HEK293 (cell line): ENCODE measurements at regions not wholly inside any gene's neighbourhood (a gene's known extent, or its start where the extent isn't known, plus 50 kb on each side); places are given as distances from the start of the nearest gene placed in this dataset.

ENCODE experiments used
- BCL11A ChIP-seq: fragments of 450-650 bp; formaldehyde crosslinking; IDR thresholded peaks from 2 replicates; pipeline ENCODE4 v1.5.1; 2016; ENCODE audit warnings: low read depth, missing biosample characterization, missing genetic modification characterization
- CTCF ChIP-seq: fragments of 450-650 bp; formaldehyde crosslinking; IDR thresholded peaks from 2 replicates; pipeline ENCODE4 v1.5.1; 2016; ENCODE audit warnings: missing biosample characterization, missing genetic modification characterization
- PATZ1 ChIP-seq: fragments of 450-650 bp; formaldehyde crosslinking; IDR thresholded peaks from 2 replicates; pipeline ENCODE4 v1.5.1; 2016; ENCODE audit warnings: missing biosample characterization, missing genetic modification characterization
- PRDM1 ChIP-seq: fragments of 450-650 bp; formaldehyde crosslinking; IDR thresholded peaks from 2 replicates; pipeline ENCODE4; 2016; ENCODE audit warnings: missing biosample characterization, missing genetic modification characterization
- YY1 ChIP-seq: fragments of 450-650 bp; formaldehyde crosslinking; IDR thresholded peaks from 2 replicates; pipeline ENCODE4 v1.5.1; 2018; ENCODE audit warnings: missing biosample characterization, missing genetic modification characterization
- ZFP37 ChIP-seq: fragments of 450-650 bp; formaldehyde crosslinking; IDR thresholded peaks from 2 replicates; pipeline ENCODE4 v1.5.1; 2016; ENCODE audit warnings: missing biosample characterization, missing genetic modification characterization
- ZNF121 ChIP-seq: fragments of 450-650 bp; formaldehyde crosslinking; IDR thresholded peaks from 2 replicates; pipeline ENCODE4 v1.5.1; 2016; ENCODE audit warnings: missing biosample characterization, missing genetic modification characterization
- ZNF350 ChIP-seq: fragments of 450-650 bp; formaldehyde crosslinking; IDR thresholded peaks from 2 replicates; pipeline ENCODE4 v1.5.0; 2017; ENCODE audit warnings: missing biosample characterization, mild to moderate bottlenecking, missing genetic modification characterization
- ZNF571 ChIP-seq: fragments of 450-650 bp; formaldehyde crosslinking; IDR thresholded peaks from 2 replicates; pipeline ENCODE4 v1.5.0; 2017; ENCODE audit warnings: missing biosample characterization, missing genetic modification characterization
- TF ChIP-seq, protein P1 (sequence below): IDR thresholded peaks from 2 replicates; pipeline ENCODE4 v1.6.1; 2011; ENCODE audit warnings: mild to moderate bottlenecking, low read depth, low read length, borderline replicate concordance
- TF ChIP-seq, protein P2 (sequence below): fragments of 450-650 bp; IDR thresholded peaks from 2 replicates; pipeline ENCODE4 v1.5.1; 2018; ENCODE audit warnings: missing biosample characterization, missing genetic modification characterization
- TF ChIP-seq, protein P3 (sequence below): fragments of 450-650 bp; formaldehyde crosslinking; IDR thresholded peaks from 2 replicates; pipeline ENCODE4 v1.5.1; 2016; ENCODE audit warnings: missing biosample characterization, missing genetic modification characterization

DNA sequence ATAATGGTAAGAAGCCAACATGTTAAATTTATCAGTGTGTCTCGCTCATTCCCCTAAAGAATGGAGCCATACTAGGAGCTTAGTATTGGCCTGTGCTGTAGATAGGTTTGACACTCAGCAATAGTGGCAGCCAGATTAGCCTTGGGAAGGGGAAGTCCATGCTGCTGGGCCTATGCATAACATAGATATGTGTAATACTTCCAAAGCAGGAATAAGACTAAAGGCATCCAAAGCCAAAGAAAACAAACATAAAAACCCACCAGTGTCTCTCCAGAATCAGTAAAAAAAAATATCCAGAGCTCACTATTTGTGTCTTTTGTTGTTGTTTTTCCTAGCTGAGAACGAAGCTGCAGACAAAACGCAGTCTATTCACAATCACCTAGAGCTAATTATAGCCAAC, 104.2 kb upstream of the STXBP5 start:
- TF ChIP-seq ZNF350 (tag by site-specific recombination) (no peak), CTCF (tag by site-specific recombination) (no peak), ZFP37 (no peak), PATZ1 (tag by site-specific recombination) (no peak), BCL11A (tag by site-specific recombination) (no peak), PRDM1 (no peak), YY1 (tag by site-specific recombination) (no peak), ZNF121 (no peak), ZNF571 (tag by site-specific recombination) (no peak)
- TF ChIP-seq, protein P1, sequence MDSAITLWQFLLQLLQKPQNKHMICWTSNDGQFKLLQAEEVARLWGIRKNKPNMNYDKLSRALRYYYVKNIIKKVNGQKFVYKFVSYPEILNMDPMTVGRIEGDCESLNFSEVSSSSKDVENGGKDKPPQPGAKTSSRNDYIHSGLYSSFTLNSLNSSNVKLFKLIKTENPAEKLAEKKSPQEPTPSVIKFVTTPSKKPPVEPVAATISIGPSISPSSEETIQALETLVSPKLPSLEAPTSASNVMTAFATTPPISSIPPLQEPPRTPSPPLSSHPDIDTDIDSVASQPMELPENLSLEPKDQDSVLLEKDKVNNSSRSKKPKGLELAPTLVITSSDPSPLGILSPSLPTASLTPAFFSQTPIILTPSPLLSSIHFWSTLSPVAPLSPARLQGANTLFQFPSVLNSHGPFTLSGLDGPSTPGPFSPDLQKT: no peak
- TF ChIP-seq, protein P2, sequence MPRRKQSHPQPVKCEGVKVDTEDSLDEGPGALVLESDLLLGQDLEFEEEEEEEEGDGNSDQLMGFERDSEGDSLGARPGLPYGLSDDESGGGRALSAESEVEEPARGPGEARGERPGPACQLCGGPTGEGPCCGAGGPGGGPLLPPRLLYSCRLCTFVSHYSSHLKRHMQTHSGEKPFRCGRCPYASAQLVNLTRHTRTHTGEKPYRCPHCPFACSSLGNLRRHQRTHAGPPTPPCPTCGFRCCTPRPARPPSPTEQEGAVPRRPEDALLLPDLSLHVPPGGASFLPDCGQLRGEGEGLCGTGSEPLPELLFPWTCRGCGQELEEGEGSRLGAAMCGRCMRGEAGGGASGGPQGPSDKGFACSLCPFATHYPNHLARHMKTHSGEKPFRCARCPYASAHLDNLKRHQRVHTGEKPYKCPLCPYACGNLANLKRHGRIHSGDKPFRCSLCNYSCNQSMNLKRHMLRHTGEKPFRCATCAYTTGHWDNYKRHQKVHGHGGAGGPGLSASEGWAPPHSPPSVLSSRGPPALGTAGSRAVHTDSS (tag by site-specific recombination): no peak
- TF ChIP-seq, protein P3, sequence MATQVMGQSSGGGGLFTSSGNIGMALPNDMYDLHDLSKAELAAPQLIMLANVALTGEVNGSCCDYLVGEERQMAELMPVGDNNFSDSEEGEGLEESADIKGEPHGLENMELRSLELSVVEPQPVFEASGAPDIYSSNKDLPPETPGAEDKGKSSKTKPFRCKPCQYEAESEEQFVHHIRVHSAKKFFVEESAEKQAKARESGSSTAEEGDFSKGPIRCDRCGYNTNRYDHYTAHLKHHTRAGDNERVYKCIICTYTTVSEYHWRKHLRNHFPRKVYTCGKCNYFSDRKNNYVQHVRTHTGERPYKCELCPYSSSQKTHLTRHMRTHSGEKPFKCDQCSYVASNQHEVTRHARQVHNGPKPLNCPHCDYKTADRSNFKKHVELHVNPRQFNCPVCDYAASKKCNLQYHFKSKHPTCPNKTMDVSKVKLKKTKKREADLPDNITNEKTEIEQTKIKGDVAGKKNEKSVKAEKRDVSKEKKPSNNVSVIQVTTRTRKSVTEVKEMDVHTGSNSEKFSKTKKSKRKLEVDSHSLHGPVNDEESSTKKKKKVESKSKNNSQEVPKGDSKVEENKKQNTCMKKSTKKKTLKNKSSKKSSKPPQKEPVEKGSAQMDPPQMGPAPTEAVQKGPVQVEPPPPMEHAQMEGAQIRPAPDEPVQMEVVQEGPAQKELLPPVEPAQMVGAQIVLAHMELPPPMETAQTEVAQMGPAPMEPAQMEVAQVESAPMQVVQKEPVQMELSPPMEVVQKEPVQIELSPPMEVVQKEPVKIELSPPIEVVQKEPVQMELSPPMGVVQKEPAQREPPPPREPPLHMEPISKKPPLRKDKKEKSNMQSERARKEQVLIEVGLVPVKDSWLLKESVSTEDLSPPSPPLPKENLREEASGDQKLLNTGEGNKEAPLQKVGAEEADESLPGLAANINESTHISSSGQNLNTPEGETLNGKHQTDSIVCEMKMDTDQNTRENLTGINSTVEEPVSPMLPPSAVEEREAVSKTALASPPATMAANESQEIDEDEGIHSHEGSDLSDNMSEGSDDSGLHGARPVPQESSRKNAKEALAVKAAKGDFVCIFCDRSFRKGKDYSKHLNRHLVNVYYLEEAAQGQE (tag by site-specific recombination): no peak
